Smooth muscle cell (in vitro differentiated cells): ENCODE measurements at regions not wholly inside any gene's neighbourhood (a gene's known extent, or its start where the extent isn't known, plus 50 kb on each side); places are given as distances from the start of the nearest gene placed in this dataset.

ENCODE experiments used
- DNase-seq: peaks from one replicate; lab custom pipeline; 2025; ENCODE audit not compliant: unreplicated experiment; lab: John Stamatoyannopoulos, UW
- H2AFZ ChIP-seq: fragments of 200-600 bp; sonication (generic); 2 replicates; pipeline ENCODE4 v1.6.0; 2016; ENCODE audit warnings: antibody characterized with exemption, low read depth, mild to moderate bottlenecking
- H3F3A ChIP-seq: fragments of 200-600 bp; sonication (generic); 2 replicates; pipeline ENCODE4 v1.6.0; 2017; ENCODE audit warnings: antibody characterized with exemption, low read depth
- H3K27ac ChIP-seq: fragments of 200-600 bp; sonication (generic); 2 replicates; pipeline ENCODE4 v1.5.1; 2016; ENCODE audit warnings: low read depth, mild to moderate bottlenecking
- H3K27me3 ChIP-seq: fragments of 200-600 bp; sonication (generic); 2 replicates; pipeline ENCODE4 v1.6.1; 2016; ENCODE audit warnings: low read depth, mild to moderate bottlenecking
- H3K36me3 ChIP-seq: fragments of 200-600 bp; sonication (generic); 2 replicates; pipeline ENCODE4 v1.5.1; 2016; ENCODE audit warnings: low read depth
- H3K4me1 ChIP-seq: fragments of 200-600 bp; sonication (generic); 2 replicates; pipeline ENCODE4 v1.5.1; 2016; ENCODE audit warnings: low read depth
- H3K4me2 ChIP-seq: fragments of 200-600 bp; sonication (generic); 2 replicates; pipeline ENCODE4 v1.6.0; 2016; ENCODE audit warnings: mild to moderate bottlenecking
- H3K4me3 ChIP-seq: fragments of 200-600 bp; sonication (generic); 2 replicates; pipeline ENCODE4 v1.5.1; 2016; ENCODE audit warnings: mild to moderate bottlenecking
- H3K79me2 ChIP-seq: fragments of 200-600 bp; sonication (generic); 2 replicates; pipeline ENCODE4 v1.6.0; 2016; ENCODE audit warnings: low read depth, mild to moderate bottlenecking
- H3K9ac ChIP-seq: fragments of 200-600 bp; sonication (generic); 2 replicates; pipeline ENCODE4 v1.6.0; 2016; ENCODE audit warnings: low read depth
- H3K9me3 ChIP-seq: fragments of 200-600 bp; sonication (generic); replicated peaks from 2 replicates; pipeline ENCODE4 v1.5.1; 2016; ENCODE audit warnings: low read depth
- H4K20me1 ChIP-seq: fragments of 200-600 bp; sonication (generic); 2 replicates; pipeline ENCODE4 v1.6.0; 2016; ENCODE audit warnings: low read depth
- CTCF ChIP-seq: fragments of 200-600 bp; sonication (generic); IDR thresholded peaks from 2 replicates; pipeline ENCODE4 v1.5.1; 2017; ENCODE audit warnings: borderline replicate concordance, mild to moderate bottlenecking, antibody characterized with exemption; ENCODE audit not compliant: insufficient read depth, poor library complexity, severe bottlenecking
- WGBS: methylation state at CpG from one replicate; pipeline ENCODE4 v1.1.7; 2016; ENCODE audit warnings: low lambda C conversion rate; 5-methylcytosine and 5-hydroxymethylcytosine counted together

- Histone ChIP-seq H2AFZ (no peak overlapping the region), H3K4me2 (no peak overlapping the region), H3K4me1 (no peaks in the 10 kb centered on the region), H3F3A (no peaks in the 10 kb centered on the region), H3K79me2 (no peaks in the 10 kb centered on the region), H3K27me3 (no peaks in the 10 kb centered on the region), H3K36me3 (no peaks in the 10 kb centered on the region), H3K4me3 (no peak overlapping the region), H3K9me3 (no peaks in the 10 kb centered on the region), H3K9ac (no peak overlapping the region), H3K27ac (no peak overlapping the region), H4K20me1 (no peaks in the 10 kb centered on the region)
- 58% methylated on average over 3 of the region's 3 CpGs for WGBS
- no peak for DNase-seq
- TF ChIP-seq CTCF: no peak
These were observed 62.7 kb upstream of the RPH3A start for GRCh38 chr12:112728864-112729263.

- H3K79me2 ChIP-seq: no peaks in the 10 kb centered on the region
- H3K36me3 ChIP-seq: no peaks in the 10 kb centered on the region
- H3K9me3 ChIP-seq: no peaks in the 10 kb centered on the region
- H3K4me2 ChIP-seq: no peak overlapping the region
- no peak for TF ChIP-seq CTCF
- H2AFZ ChIP-seq: no peak overlapping the region
- H3K27ac ChIP-seq: no peak overlapping the region
- H3F3A ChIP-seq: no peaks in the 10 kb centered on the region
- no peaks in the 10 kb centered on the region for H3K27me3 ChIP-seq
- no peaks in the 10 kb centered on the region for H3K4me1 ChIP-seq
- H4K20me1 ChIP-seq: no peaks in the 10 kb centered on the region
- no peak for DNase-seq
- H3K4me3 ChIP-seq: no peak overlapping the region
- no peak overlapping the region for H3K9ac ChIP-seq
- WGBS: 68% methylated on average over 12 of the region's 12 CpGs
These were observed 56.5 kb upstream of the RPH3A start for GRCh38 chr12:112734859-112735695.

GRCh38 chr12:112738531-112738930 is 53.0 kb upstream of the RPH3A start:
- Histone ChIP-seq H4K20me1 (no peaks in the 10 kb centered on the region), H3K9ac (no peak overlapping the region), H3K79me2 (no peaks in the 10 kb centered on the region), H3K4me1 (no peaks in the 10 kb centered on the region), H3F3A (no peaks in the 10 kb centered on the region), H3K4me3 (no peak overlapping the region), H3K27me3 (no peaks in the 10 kb centered on the region), H3K27ac (no peak overlapping the region), H3K9me3 (no peaks in the 10 kb centered on the region), H2AFZ (no peak overlapping the region), H3K36me3 (no peaks in the 10 kb centered on the region), H3K4me2 (no peak overlapping the region)
- no peak for TF ChIP-seq CTCF
- no peak for DNase-seq
- 75% methylated on average over 3 of the region's 3 CpGs for WGBS
